ENCODE measurements at regions not wholly inside any gene's neighbourhood (a gene's known extent, or its start where the extent isn't known, plus 50 kb on each side); places are given as distances from the start of the nearest gene placed in this dataset.

- no peak for DNase-seq
These were observed 164.8 kb upstream of the NBEA start for GRCh38 chr13:34777089-34777913.

- no peak for DNase-seq
These were observed 164.2 kb upstream of the NBEA start for GRCh38 chr13:34777914-34778303.

- DNase-seq, result no peak
These were observed 162.9 kb upstream of the NBEA start for GRCh38 chr13:34779171-34779570.

- DNase-seq, result no peak
These were observed 148.8 kb upstream of the NBEA start for GRCh38 chr13:34793301-34793700.

GRCh38 chr13:34803756-34804155, 138.3 kb upstream of the NBEA start:
- DNase-seq, result no peak

DNA sequence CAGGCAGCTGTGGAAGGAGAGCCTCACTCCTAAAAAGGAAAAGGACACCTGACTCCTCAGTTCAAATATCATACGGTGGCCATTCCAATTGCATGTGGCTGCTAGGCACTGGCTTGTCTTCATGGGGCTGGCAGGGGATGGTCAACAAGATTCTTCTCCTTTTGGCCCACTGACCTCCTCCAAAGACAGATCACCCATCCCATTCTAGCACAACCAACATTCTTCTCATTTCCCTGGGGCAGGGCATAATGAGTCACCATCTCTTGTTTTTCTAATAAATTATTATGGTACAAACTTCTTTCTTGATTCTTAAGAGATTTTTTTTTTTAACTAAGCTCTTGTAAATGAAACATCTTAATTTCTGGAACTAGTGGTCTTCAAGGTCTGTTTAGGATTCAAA, 136.7 kb upstream of the NBEA start:
- DNase-seq, result no peak

GRCh38 chr13:34808649-34809048, 133.4 kb upstream of the NBEA start:
- DNase-seq, result no peak

DNA sequence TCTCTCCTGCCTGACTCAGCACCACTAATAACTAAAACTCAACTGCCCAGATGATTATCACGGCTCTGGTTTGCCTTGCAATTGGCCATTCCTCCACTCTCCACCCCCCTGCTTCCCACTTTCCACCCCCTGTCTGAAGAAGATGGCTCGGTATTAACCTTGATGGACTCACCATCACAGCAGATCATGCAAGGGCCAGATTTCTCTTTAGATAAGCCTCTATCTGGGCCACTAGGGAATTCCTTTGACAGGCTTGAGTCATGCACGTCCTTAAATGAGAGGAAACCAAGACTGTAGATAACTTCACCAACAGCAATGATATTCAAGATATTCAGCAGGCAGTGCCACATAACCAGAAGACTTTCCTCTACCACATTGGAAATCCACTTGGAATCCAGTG, 131.1 kb upstream of the NBEA start:
- DNase-seq, result no peak

- no peak for DNase-seq
These were observed 126.5 kb upstream of the NBEA start for GRCh38 chr13:34815526-34815925.

- DNase-seq, result no peak
These were observed 125.7 kb upstream of the NBEA start for GRCh38 chr13:34816245-34816884.

DNA sequence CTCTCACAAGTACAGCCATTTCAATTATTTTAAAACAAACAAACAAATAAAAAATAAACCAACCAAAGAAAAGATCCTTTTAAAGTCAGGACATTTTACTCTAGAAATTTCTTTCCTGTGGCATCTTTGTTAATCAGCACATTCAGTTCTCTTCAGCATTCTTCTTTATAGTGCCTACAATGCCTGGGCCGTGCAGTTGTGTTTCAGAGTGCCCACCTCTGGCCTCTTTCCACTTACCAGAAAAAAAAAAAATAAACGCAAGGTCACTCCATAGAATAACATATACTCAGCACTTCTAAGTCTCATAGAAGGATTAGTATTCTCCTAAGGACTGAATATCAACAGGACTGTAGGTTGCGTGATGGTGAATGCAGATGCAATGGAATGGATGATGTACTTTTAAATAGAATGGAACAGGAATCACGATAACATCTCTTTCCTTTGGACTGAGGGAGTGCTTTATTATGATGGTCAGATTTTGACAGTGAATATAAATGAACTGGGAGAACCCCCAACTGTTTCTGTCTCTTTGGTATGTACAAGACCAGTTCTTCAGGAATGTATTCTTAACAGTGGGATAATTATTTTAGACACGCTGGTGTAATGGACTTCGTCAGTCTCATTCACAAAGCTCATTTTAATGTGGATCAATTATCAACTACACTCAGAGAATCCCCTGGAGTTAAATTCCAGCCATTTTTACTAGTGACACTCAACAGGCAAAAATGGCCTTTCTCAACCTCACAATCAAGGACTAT, 125.0 kb upstream of the NBEA start:
- DNase-seq, result no peak

- no peak for DNase-seq
These were observed 119.4 kb upstream of the NBEA start for GRCh38 chr13:34822650-34823049.

DNA sequence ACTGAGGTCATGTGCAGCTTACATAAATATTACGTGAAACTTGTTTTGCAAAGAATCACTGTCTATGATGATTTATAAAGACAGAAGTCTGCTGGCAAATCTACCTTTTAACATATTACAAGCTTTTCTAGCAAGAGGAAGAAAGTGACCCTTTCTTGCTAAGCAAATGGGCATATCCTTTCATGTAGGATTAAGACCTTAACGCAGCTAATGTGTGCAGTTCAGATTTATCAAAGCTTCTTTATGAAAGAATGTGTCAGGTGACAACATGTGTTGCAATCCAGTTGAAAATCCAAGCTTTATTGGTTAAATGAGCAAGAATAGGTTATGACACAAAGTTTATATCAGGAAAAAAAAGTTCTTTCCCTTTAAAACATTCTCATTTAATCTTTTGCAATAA, 115.6 kb upstream of the NBEA start:
- no peak for DNase-seq

DNA sequence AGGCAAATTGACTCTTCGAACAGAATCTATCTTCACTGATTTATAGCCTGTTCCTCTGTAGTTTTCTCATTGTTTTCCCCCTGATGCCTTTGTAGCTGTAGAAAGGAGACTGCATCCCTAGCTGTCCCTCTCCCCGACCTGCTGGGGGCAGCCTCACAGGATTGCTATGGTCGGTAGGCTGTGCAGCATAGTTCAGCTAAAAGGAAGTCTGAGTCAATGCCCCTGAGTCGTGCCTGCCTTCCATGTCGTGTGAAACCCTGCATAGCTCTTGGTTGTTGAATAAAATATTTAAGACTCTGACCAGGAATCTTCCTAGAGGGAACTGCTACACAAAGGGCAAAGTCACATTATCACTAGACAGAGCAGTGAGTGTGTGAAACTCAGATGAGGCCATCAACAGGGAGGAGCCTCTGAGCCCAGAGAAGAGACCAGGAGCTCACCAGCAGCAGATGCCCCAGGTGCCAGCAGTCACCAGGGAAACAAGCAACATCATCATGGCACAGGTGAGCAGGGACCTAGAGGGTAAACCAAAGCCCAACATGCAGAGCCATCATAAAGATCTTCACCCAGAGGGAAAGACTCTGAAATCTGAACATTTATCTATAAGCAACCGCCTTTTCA, 108.4 kb upstream of the NBEA start:
- DNase-seq, result no peak

GRCh38 chr13:34842466-34842865, 99.6 kb upstream of the NBEA start:
- no peak for DNase-seq

- DNase-seq, result no peak
These were observed 94.3 kb upstream of the NBEA start for GRCh38 chr13:34847766-34848165.

DNA sequence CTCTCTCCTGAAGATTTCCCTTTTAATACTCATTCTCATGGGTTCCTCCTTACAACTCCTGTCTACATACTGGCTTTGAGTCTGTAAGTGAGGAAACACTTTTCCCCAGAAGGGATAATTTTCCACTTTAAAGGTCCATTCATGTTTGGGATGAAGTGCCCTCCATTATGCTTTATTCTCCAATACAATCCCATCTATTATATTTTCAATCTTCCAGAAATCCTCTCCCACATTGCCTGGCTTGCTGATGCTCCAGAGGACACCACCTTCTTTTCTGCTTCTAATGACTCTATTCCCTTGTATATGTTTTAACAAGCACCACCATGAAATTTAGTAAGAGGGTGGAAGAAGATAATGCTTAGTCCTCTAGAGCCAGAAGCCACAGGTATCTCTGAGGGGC, 92.7 kb upstream of the NBEA start:
- no peak for DNase-seq

- no peak for DNase-seq
These were observed 88.9 kb upstream of the NBEA start for GRCh38 chr13:34853161-34853560.

- DNase-seq, result no peak
These were observed 84.3 kb upstream of the NBEA start for GRCh38 chr13:34857558-34858325.

GRCh38 chr13:34862311-34862710, 79.8 kb upstream of the NBEA start:
- no peak for DNase-seq

DNA sequence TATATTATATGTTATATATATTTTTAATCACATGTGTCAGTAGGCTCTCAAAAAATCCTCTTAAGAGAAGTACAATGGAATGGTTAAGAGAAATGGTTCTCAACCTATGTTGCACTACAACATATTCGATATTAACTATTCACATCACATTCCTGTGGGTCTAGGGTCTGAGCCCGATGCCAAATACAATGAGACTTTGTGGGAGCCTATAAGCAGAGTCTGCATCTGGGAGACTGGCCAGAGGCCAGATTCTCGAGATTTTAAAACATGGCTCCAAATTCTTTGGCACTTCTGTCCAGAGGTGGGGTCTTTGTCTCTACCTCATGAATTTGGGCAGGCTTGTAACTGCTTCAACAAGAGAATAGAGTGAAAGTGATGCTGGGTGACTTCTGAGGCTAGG, 79.4 kb upstream of the NBEA start:
- DNase-seq, result no peak

DNA sequence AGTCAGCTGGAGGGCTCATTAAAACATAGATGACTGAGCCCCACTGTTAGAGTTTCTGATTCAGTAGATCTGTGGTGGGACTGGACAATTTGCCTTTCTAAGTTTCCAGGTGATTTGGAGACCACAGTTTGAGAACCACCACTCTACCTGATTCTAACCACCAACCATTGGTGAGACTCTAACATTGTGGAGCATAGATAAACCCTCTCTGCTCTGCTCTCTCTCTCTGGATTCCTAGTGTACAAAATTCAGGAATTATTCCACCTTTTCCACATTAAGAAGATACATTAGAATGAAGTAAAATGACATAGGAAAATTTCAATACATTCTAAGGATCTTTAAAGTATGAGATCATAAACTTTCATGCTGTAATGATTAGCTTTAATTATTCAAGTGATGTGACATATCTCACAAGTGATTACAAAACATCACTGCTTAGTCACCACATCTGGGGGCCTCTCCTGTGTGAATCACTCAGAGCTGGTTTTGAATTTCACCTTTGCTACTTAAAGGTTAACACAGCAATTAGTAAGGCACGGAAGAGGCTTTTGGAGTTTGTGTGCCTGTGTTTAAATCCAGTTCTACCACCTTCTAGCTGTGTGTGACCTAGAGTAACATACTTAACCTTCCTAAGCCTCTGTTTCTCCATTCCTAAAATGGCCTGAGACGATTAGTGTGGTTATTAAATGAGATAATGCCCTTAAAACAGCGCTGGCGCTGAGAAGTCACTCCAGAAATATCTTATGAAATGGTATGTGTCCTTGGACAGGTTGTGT, 78.5 kb upstream of the NBEA start:
- DNase-seq, result no peak

All from NCI-H1092 treated with DMSO at 0.1 percent for 48 hours (cell line).